NCI-H345 treated with DMSO at 0.1 percent for 48 hours (cell line): ENCODE measurements at regions not wholly inside any gene's neighbourhood (a gene's known extent, or its start where the extent isn't known, plus 50 kb on each side); places are given as distances from the start of the nearest gene placed in this dataset.

ENCODE experiments used
- DNase-seq: peaks from one replicate; lab custom pipeline; 2025; ENCODE audit not compliant: unreplicated experiment; lab: John Stamatoyannopoulos, UW

- no peak for DNase-seq
Observed at GRCh38 chr5:103923616-103924168, 361.1 kb upstream of the NUDT12 start.

- DNase-seq = no peak
Observed at GRCh38 chr5:103919506-103919905, 356.9 kb upstream of the NUDT12 start.

- no peak for DNase-seq
Observed at GRCh38 chr5:103918668-103919367, 356.2 kb upstream of the NUDT12 start.

- no peak for DNase-seq
Observed at GRCh38 chr5:103915081-103915480, 352.5 kb upstream of the NUDT12 start.

GRCh38 chr5:103910786-103911185 lies 348.2 kb upstream of the NUDT12 start:
- no peak for DNase-seq

- no peak for DNase-seq
Observed at GRCh38 chr5:103910011-103910410, 347.4 kb upstream of the NUDT12 start.

GRCh38 chr5:103909391-103909790 lies 346.8 kb upstream of the NUDT12 start:
- DNase-seq = no peak

GRCh38 chr5:103908336-103909080 lies 345.9 kb upstream of the NUDT12 start:
- DNase-seq = no peak

GRCh38 chr5:103907001-103907400 lies 344.4 kb upstream of the NUDT12 start:
- DNase-seq = no peak

- no peak for DNase-seq
Observed at GRCh38 chr5:103904651-103905050, 342.1 kb upstream of the NUDT12 start.

GRCh38 chr5:103902893-103903292 lies 340.3 kb upstream of the NUDT12 start:
- DNase-seq = no peak

- DNase-seq = no peak
Observed at GRCh38 chr5:103901885-103902284, 339.3 kb upstream of the NUDT12 start.

- no peak for DNase-seq
Observed at GRCh38 chr5:103896593-103896992, 334.0 kb upstream of the NUDT12 start.

GRCh38 chr5:103895738-103896137 lies 333.1 kb upstream of the NUDT12 start:
- DNase-seq = no peak

GRCh38 chr5:103894882-103895281 lies 332.3 kb upstream of the NUDT12 start:
- no peak for DNase-seq

- DNase-seq = peak; percentile 78
Observed at GRCh38 chr5:103891151-103891550, 328.6 kb upstream of the NUDT12 start.

GRCh38 chr5:103890313-103890712 lies 327.7 kb upstream of the NUDT12 start:
- no peak for DNase-seq

GRCh38 chr5:103889500-103890209 lies 327.1 kb upstream of the NUDT12 start:
- no peak for DNase-seq

GRCh38 chr5:103886826-103887225 lies 324.2 kb upstream of the NUDT12 start:
- DNase-seq = no peak

GRCh38 chr5:103883143-103883542 lies 320.6 kb upstream of the NUDT12 start:
- no peak for DNase-seq

GRCh38 chr5:103881560-103881959 lies 319.0 kb upstream of the NUDT12 start:
- DNase-seq = no peak
